GM19455 (cell line): ENCODE measurements at regions not wholly inside any gene's neighbourhood (a gene's known extent, or its start where the extent isn't known, plus 50 kb on each side); places are given as distances from the start of the nearest gene placed in this dataset.
"Not testable (repeated sequence)": the region's sequence is repeated elsewhere in the genome, so short reads cannot be mapped to it uniquely, and the experiment has no call there.

Source experiments
- ATAC-seq: cut with Tn5 transposase; IDR thresholded peaks from one replicate; pipeline ENCODE4 v1.9.1; 2021; ENCODE audit not compliant: unreplicated experiment

GRCh38 chr11:45000918-45001317, 50.2 kb upstream of the TP53I11 start:
- no peak for ATAC-seq

- ATAC-seq: no peak
These were observed 50.9 kb upstream of the TP53I11 start for GRCh38 chr11:45001466-45002165.

GRCh38 chr11:45005106-45005505, 54.4 kb upstream of the TP53I11 start:
- ATAC-seq: no peak

- no peak for ATAC-seq
These were observed 56.3 kb upstream of the TP53I11 start for GRCh38 chr11:45007011-45007410.

GRCh38 chr11:45015983-45016382, 65.3 kb upstream of the TP53I11 start:
- ATAC-seq: not testable (repeated sequence)

- ATAC-seq: not testable (repeated sequence)
These were observed 65.8 kb upstream of the TP53I11 start for GRCh38 chr11:45016446-45016845.

GRCh38 chr11:45017329-45017728, 66.6 kb upstream of the TP53I11 start:
- ATAC-seq: no peak

- ATAC-seq: no peak
These were observed 70.3 kb upstream of the TP53I11 start for GRCh38 chr11:45021001-45021400.

GRCh38 chr11:45021692-45022141, 71.0 kb upstream of the TP53I11 start:
- ATAC-seq: no peak

GRCh38 chr11:45022294-45023064, 71.8 kb upstream of the TP53I11 start:
- no peak for ATAC-seq

GRCh38 chr11:45023065-45023365, 72.3 kb upstream of the TP53I11 start:
- no peak for ATAC-seq

GRCh38 chr11:45024316-45024715, 73.6 kb upstream of the TP53I11 start:
- ATAC-seq: no peak

- no peak for ATAC-seq
These were observed 74.3 kb upstream of the TP53I11 start for GRCh38 chr11:45024846-45025588.

GRCh38 chr11:45025716-45026492, 75.2 kb upstream of the TP53I11 start:
- no peak for ATAC-seq

- no peak for ATAC-seq
These were observed 76.2 kb upstream of the TP53I11 start for GRCh38 chr11:45026835-45027234.

GRCh38 chr11:45027312-45027711, 76.6 kb upstream of the TP53I11 start:
- ATAC-seq: no peak

GRCh38 chr11:45028911-45029682, 78.4 kb upstream of the TP53I11 start:
- no peak for ATAC-seq

GRCh38 chr11:45030778-45031177, 80.1 kb upstream of the TP53I11 start:
- ATAC-seq: no peak

GRCh38 chr11:45031912-45032519, 81.3 kb upstream of the TP53I11 start:
- peak; percentile 76 for ATAC-seq

- ATAC-seq: no peak
These were observed 84.7 kb upstream of the TP53I11 start for GRCh38 chr11:45035413-45035812.
